IPS DF 19.7 (cell line): ENCODE measurements at regions not wholly inside any gene's neighbourhood (a gene's known extent, or its start where the extent isn't known, plus 50 kb on each side); places are given as distances from the start of the nearest gene placed in this dataset.

Source experiments
- DNase-seq: peaks from one replicate; pipeline ENCODE4 v3.0.0-alpha.2; 2013; ENCODE audit warnings: low read depth, low spot score

- no peak for DNase-seq
Measured at GRCh38 chr3:111311709-111312235, 230.2 kb upstream of the CD96 start.

DNA sequence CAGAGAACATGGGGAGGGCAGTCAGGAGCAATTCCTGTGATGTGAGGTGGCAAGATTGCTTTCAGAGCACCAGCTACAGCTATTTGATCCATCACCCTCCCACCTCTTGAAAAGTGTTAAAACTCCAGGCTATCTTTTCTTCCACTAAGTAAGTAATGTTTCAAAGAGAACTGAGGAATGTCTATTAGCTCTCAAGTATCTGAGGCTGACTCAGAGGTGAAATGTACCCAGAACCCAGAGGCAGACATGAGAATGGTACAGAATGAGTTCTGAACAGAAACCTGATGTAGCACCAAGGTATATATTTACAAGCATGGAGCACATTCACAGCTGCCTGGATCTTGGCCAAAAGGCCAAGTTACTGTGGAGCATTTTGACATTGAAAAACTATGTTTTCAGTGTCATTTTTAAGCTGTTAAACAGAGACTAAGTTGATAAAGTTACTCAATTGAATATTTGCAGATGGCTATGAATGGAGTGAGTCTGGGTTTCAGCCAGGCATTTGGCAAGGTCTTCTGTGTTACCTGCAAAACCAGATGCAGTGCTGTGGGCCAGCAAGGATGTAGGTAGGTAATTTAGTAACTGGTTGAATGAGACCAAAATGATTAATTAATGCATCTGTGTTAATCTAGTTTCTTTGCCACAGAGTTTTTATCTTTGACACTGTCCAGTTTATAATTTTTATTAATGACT lies 227.7 kb upstream of the CD96 start:
- DNase-seq: no peak

- DNase-seq: no peak
Measured at GRCh38 chr3:111314898-111315297, 227.1 kb upstream of the CD96 start.

- no peak for DNase-seq
Measured at GRCh38 chr3:111315930-111316587, 225.9 kb upstream of the CD96 start.

DNA sequence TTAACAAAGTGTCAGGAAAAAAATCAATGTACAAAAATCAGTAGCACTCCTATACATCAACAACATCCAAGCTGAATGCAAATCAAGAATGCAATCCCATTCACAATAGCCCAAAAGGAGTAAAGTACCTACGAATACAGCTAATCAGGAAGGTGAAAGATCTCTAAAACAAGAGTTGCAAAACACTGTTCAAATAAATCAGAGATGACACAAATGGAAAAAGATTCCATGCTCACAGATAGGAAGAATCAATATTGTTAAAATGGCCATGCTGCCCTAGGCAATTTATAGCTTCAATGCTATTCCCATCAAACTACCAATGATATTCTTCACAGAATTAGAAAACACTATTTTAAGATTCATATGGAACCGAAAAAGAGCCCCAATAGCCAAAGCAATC lies 223.7 kb upstream of the CD96 start:
- DNase-seq: no peak

- no peak for DNase-seq
Measured at GRCh38 chr3:111319598-111319997, 222.4 kb upstream of the CD96 start.

DNA sequence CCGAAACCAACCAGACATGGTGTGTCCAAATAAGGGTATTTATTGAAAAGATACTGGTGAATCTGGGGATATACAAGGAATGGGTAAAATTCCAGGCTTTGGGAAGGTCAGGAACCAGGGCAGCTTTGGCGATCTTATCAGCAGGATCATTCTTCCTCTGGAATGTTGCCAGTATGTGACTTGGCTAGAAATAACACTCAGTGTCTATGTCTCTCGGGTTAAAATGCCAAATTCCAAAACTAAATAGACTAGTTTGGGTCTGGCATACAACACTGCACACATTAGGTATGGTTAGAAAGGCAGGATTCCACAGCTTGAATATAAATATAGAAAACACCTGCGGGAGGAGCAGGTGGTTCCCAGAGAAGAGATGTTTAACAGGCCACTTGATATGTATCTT lies 220.2 kb upstream of the CD96 start:
- DNase-seq: no peak

GRCh38 chr3:111323019-111323418 lies 219.0 kb upstream of the CD96 start:
- no peak for DNase-seq

GRCh38 chr3:111324151-111324550 lies 217.8 kb upstream of the CD96 start:
- DNase-seq: no peak

DNA sequence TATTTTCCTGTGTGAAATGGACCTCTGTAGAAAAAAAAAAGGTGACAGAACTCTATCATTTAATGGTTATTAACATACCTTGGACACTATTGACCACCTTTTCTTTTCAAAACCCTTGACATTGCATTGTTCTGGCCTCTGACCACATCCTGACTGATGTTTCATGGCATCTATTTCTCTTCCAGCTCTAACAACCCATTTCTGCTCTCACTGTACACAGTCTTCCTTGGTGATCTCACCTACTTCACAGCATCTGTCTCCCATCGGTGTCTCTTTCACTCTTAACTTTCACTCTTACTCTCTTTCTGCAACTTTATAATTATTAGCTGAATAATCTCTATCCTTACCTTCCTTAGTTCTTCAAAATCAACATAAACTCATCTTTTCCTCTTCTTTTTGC lies 217.4 kb upstream of the CD96 start:
- no peak for DNase-seq

DNA sequence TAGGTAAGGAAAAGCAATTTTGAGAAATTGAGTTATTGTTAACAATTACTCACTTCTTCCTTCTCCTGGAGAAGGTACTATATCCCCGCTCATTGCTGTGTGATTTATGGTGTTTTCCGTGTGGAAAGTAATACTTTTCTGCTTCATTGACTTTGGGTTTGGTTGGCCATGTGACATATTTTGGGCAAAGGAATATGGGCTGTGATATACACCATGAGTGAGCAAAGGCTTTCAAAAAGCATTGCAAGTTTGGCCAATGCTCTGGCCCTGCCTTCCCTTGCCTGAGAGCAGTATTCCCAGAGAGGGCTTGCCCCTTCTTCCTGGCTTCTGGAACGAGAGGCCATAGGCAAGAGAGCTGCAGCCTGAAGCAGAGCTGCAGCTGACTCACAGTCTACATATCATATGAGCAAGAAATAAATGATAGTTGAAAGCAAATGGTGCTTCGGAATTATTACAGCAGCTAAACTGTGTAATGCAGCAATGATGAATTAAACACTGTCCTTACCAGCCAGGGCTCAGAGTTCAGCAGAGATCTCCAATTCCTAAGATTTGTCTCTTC lies 216.8 kb upstream of the CD96 start:
- DNase-seq: no peak

GRCh38 chr3:111326144-111326995 lies 215.6 kb upstream of the CD96 start:
- DNase-seq: no peak

- no peak for DNase-seq
Measured at GRCh38 chr3:111331306-111331705, 210.7 kb upstream of the CD96 start.

GRCh38 chr3:111331912-111332311 lies 210.1 kb upstream of the CD96 start:
- DNase-seq: no peak

DNA sequence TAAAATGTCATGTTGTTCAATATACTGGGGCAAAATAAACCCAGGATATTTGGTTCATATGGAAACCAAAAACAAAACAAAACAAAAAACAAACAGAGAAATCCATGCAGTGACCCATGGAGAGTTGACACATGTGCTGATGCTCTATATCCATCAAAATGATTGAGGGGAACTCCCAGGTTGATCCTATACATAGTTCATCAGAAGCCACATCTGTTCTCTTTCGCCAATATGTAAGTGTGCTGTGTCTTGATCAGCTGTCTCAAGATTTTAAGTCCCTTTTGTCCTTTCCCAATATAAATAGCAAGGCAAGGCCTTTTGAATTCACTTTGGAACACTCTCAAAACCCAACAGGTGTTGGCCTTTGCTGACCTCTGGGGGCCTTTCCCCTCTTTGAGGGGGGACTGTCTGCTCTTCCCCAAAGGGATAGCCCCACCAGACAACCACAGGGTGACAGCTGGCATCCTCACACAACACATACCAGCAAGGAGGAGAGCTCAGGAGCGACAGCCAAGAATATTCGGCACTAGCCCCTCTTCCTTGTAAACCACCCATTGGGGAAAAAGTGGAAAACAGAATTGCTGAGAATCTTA lies 209.4 kb upstream of the CD96 start:
- no peak for DNase-seq

GRCh38 chr3:111333642-111334041 lies 208.4 kb upstream of the CD96 start:
- no peak for DNase-seq

- DNase-seq: no peak
Measured at GRCh38 chr3:111335512-111336303, 206.3 kb upstream of the CD96 start.

DNA sequence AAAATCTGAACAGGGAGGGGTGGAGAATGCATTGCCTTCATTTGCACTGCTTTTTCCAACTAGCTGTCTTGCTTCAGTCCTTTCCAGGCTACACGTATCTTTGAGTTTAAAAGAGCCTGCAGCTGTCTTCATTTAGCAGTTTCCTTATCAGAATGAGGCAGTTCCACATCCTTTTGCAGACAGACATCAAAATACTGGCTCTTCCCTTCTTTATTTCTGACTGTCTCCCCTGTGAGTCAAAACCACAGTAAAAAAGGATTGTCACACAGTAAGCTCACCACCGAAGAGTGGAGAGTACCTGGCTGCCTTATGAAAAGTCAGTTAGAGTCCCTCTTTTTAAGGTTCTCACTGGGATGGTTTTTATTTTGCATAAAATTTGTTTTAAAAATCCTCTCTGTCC lies 205.5 kb upstream of the CD96 start:
- no peak for DNase-seq

- peak; percentile 23 for DNase-seq
Measured at GRCh38 chr3:111338059-111338698, 203.8 kb upstream of the CD96 start.

- DNase-seq: no peak
Measured at GRCh38 chr3:111339017-111339416, 203.0 kb upstream of the CD96 start.
